Uterus (tissue), 2 donors: ENCODE measurements at regions not wholly inside any gene's neighbourhood (a gene's known extent, or its start where the extent isn't known, plus 50 kb on each side); places are given as distances from the start of the nearest gene placed in this dataset.

Experiments used
- POLR2A ChIP-seq, 2 donors: fragments of 450-650 bp; IDR thresholded peaks; one replicate each; pipeline ENCODE4 v1.6.1; 2016; ENCODE audit warnings: antibody characterized with exemption in 2 of 2, mild to moderate bottlenecking in 1 of 2, moderate library complexity in 1 of 2
- TF ChIP-seq, protein P1 (sequence below), 4 experiments: fragments of 200-600 bp in 2 of 4; fragments of 450-650 bp in 2 of 4; sonication (generic) in 2 of 4; IDR thresholded peaks; one replicate each; pipeline ENCODE4 v1.5.1; 2016 to 2019; ENCODE audit warnings: antibody characterized with exemption in 4 of 4, mild to moderate bottlenecking in 2 of 4, moderate library complexity in 1 of 4

- TF ChIP-seq, protein P1, sequence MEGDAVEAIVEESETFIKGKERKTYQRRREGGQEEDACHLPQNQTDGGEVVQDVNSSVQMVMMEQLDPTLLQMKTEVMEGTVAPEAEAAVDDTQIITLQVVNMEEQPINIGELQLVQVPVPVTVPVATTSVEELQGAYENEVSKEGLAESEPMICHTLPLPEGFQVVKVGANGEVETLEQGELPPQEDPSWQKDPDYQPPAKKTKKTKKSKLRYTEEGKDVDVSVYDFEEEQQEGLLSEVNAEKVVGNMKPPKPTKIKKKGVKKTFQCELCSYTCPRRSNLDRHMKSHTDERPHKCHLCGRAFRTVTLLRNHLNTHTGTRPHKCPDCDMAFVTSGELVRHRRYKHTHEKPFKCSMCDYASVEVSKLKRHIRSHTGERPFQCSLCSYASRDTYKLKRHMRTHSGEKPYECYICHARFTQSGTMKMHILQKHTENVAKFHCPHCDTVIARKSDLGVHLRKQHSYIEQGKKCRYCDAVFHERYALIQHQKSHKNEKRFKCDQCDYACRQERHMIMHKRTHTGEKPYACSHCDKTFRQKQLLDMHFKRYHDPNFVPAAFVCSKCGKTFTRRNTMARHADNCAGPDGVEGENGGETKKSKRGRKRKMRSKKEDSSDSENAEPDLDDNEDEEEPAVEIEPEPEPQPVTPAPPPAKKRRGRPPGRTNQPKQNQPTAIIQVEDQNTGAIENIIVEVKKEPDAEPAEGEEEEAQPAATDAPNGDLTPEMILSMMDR (IDR thresholded peaks at IDR 0.05): no peak
- no peak for TF ChIP-seq POLR2A (IDR thresholded peaks at IDR 0.05)
These were observed 97.8 kb downstream of the TMEM100 start for GRCh38 chr17:55624772-55625433.
